ENCODE measurements at regions not wholly inside any gene's neighbourhood (a gene's known extent, or its start where the extent isn't known, plus 50 kb on each side); places are given as distances from the start of the nearest gene placed in this dataset.

GRCh38 chr3:159928666-159929065 lies 60.0 kb upstream of the IL12A start:
- TF ChIP-seq CTCF (IDR thresholded peaks at IDR 0.05) (no peak), EP300 (IDR thresholded peaks at IDR 0.05; ENCODE audit: low read depth) (no peak)
